H1 (cell line): ENCODE measurements at regions not wholly inside any gene's neighbourhood (a gene's known extent, or its start where the extent isn't known, plus 50 kb on each side); places are given as distances from the start of the nearest gene placed in this dataset.

Source experiments
- KDM1A ChIP-seq: fragments of 200-600, 300-600 bp; sonication (generic); IDR thresholded peaks from 2 replicates; pipeline ENCODE4 v1.7.1; 2016; ENCODE audit warnings: mild to moderate bottlenecking, low read length, borderline replicate concordance
- ZNF274 ChIP-seq: IDR thresholded peaks from 2 replicates; pipeline ENCODE4 v1.7.0; 2012; ENCODE audit warnings: low read length, borderline replicate concordance; ENCODE audit errors: extremely low read depth
- TF ChIP-seq, protein P1 (sequence below), 3 experiments: IDR thresholded peaks; 1 replicate in 2 of 3; 2 replicates in 1 of 3; pipeline versions ENCODE4 v1.5.1 to v1.6.1; 2011; ENCODE audit warnings: low read length in 3 of 3, mild to moderate bottlenecking in 3 of 3, inconsistent platforms in 2 of 3, low read depth in 1 of 3, moderate library complexity in 1 of 3; ENCODE audit not compliant: insufficient read depth in 1 of 3; ENCODE audit errors: control extremely low read depth in 1 of 3

DNA sequence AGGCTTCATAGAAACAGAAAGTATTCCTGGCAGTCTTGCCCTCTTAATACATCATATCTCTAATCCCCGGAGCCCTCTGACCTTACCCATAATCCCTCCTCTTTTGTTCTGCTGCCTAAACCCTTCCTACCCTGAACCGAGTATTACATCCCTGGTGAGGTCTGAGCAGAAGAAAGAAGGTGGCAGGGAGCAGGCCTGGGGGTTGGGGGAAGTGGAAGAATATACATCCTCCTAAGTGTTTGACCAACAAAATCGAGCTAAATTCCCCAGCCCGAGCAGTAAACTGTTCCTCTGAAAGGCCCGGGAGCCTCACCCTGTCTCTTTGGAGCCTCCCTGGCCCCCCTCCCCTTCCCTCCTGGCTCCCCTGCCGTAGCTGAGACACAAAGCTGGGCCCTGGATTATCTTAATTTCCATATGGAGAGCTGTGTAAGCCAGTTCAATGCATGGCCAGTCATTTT lies 192.6 kb upstream of the LHX5 start:
- TF ChIP-seq ZNF274: no peak
- no peak for TF ChIP-seq KDM1A
- TF ChIP-seq, protein P1, sequence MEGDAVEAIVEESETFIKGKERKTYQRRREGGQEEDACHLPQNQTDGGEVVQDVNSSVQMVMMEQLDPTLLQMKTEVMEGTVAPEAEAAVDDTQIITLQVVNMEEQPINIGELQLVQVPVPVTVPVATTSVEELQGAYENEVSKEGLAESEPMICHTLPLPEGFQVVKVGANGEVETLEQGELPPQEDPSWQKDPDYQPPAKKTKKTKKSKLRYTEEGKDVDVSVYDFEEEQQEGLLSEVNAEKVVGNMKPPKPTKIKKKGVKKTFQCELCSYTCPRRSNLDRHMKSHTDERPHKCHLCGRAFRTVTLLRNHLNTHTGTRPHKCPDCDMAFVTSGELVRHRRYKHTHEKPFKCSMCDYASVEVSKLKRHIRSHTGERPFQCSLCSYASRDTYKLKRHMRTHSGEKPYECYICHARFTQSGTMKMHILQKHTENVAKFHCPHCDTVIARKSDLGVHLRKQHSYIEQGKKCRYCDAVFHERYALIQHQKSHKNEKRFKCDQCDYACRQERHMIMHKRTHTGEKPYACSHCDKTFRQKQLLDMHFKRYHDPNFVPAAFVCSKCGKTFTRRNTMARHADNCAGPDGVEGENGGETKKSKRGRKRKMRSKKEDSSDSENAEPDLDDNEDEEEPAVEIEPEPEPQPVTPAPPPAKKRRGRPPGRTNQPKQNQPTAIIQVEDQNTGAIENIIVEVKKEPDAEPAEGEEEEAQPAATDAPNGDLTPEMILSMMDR (IDR thresholded peaks at IDR 0.05; ENCODE audit: control extremely low read depth in 1 of 3, insufficient read depth in 1 of 3, low read depth in 1 of 3, low read length in 3 of 3): no peak
